ENCODE measurements at regions not wholly inside any gene's neighbourhood (a gene's known extent, or its start where the extent isn't known, plus 50 kb on each side); places are given as distances from the start of the nearest gene placed in this dataset.

- TF ChIP-seq, protein P1, sequence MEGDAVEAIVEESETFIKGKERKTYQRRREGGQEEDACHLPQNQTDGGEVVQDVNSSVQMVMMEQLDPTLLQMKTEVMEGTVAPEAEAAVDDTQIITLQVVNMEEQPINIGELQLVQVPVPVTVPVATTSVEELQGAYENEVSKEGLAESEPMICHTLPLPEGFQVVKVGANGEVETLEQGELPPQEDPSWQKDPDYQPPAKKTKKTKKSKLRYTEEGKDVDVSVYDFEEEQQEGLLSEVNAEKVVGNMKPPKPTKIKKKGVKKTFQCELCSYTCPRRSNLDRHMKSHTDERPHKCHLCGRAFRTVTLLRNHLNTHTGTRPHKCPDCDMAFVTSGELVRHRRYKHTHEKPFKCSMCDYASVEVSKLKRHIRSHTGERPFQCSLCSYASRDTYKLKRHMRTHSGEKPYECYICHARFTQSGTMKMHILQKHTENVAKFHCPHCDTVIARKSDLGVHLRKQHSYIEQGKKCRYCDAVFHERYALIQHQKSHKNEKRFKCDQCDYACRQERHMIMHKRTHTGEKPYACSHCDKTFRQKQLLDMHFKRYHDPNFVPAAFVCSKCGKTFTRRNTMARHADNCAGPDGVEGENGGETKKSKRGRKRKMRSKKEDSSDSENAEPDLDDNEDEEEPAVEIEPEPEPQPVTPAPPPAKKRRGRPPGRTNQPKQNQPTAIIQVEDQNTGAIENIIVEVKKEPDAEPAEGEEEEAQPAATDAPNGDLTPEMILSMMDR (conservative IDR thresholded peaks at IDR 0.05 in 1 of 2, IDR thresholded peaks at IDR 0.05 in 1 of 2; ENCODE audit: extremely low read depth in 1 of 2, insufficient read depth in 1 of 2, low read depth in 1 of 2, low read length in 2 of 2) = no peak
- no peak for TF ChIP-seq EZH2 (IDR thresholded peaks at IDR 0.05; ENCODE audit: borderline replicate concordance, low read length)
Measured at GRCh38 chr5:8590959-8591358, 722.0 kb downstream of the MTRR start.
